ENCODE measurements at regions not wholly inside any gene's neighbourhood (a gene's known extent, or its start where the extent isn't known, plus 50 kb on each side); places are given as distances from the start of the nearest gene placed in this dataset.
A peak's percentile ranks its signal among the peaks of the same experiment; 100 is the strongest.
"Not testable (repeated sequence)": the region's sequence is repeated elsewhere in the genome, so short reads cannot be mapped to it uniquely, and the experiment has no call there.

GRCh38 chr21:10270211-10270610 is 251.2 kb upstream of the TPTE start:
- not testable (repeated sequence) for H3K9ac ChIP-seq (ENCODE audit: low read length); H3K79me2 ChIP-seq (ENCODE audit: control insufficient read depth, insufficient read depth, low read length, poor library complexity); H3K4me2 ChIP-seq (ENCODE audit: low read length); H3K4me3 ChIP-seq (ENCODE audit: low read depth, low read length); H3K79me1 ChIP-seq (ENCODE audit: low read length); H3K4ac ChIP-seq (ENCODE audit: low read depth, low read length); H2AFZ ChIP-seq (ENCODE audit: insufficient read depth, low read length, poor library complexity); H3K27ac ChIP-seq (ENCODE audit: low read depth, low read length); H4K91ac ChIP-seq (ENCODE audit: low read depth, low read length); H2BK120ac ChIP-seq (ENCODE audit: insufficient read depth, low read length, poor library complexity); H3K23ac ChIP-seq (ENCODE audit: low read length); H4K12ac ChIP-seq (ENCODE audit: low read depth, low read length); H2BK5ac ChIP-seq (ENCODE audit: low read depth, low read length, poor library complexity); H3K18ac ChIP-seq (ENCODE audit: low read length); H3K14ac ChIP-seq (ENCODE audit: low read length); H3K36me3 ChIP-seq (ENCODE audit: control insufficient read depth in 1 of 2, insufficient read depth in 2 of 2, low read length in 2 of 2); H3K4me1 ChIP-seq (ENCODE audit: control insufficient read depth in 1 of 2, insufficient read depth in 2 of 2, low read length in 2 of 2); H3K9me3 ChIP-seq (ENCODE audit: insufficient read depth, low read depth, low read length); H2BK12ac ChIP-seq (ENCODE audit: low read length); H3K27me3 ChIP-seq (ENCODE audit: insufficient read depth, low read length); H2AK5ac ChIP-seq (ENCODE audit: low read length); H4K8ac ChIP-seq (ENCODE audit: low read depth, low read length)
- peak; percentile 0 to 8 for DNase-seq
- no CpG with 5 or more reads among the region's 5 CpGs for WGBS (ENCODE audit: extremely low coverage, insufficient coverage, insufficient read length)

GRCh38 chr21:10271666-10272207 is 249.6 kb upstream of the TPTE start:
- not testable (repeated sequence) for H4K8ac ChIP-seq (ENCODE audit: low read depth, low read length); H3K18ac ChIP-seq (ENCODE audit: low read length); H2AFZ ChIP-seq (ENCODE audit: insufficient read depth, low read length, poor library complexity); H3K27ac ChIP-seq (ENCODE audit: low read depth, low read length); H3K36me3 ChIP-seq (ENCODE audit: control insufficient read depth in 1 of 2, insufficient read depth in 2 of 2, low read length in 2 of 2); H3K79me1 ChIP-seq (ENCODE audit: low read length); H3K4me2 ChIP-seq (ENCODE audit: low read length); H2BK120ac ChIP-seq (ENCODE audit: insufficient read depth, low read length, poor library complexity); H3K79me2 ChIP-seq (ENCODE audit: control insufficient read depth, insufficient read depth, low read length, poor library complexity); H3K14ac ChIP-seq (ENCODE audit: low read length); H2BK12ac ChIP-seq (ENCODE audit: low read length); H3K27me3 ChIP-seq (ENCODE audit: insufficient read depth, low read length); H4K12ac ChIP-seq (ENCODE audit: low read depth, low read length); H3K4me1 ChIP-seq (ENCODE audit: control insufficient read depth in 1 of 2, insufficient read depth in 2 of 2, low read length in 2 of 2); H3K4ac ChIP-seq (ENCODE audit: low read depth, low read length); H3K9ac ChIP-seq (ENCODE audit: low read length); H3K4me3 ChIP-seq (ENCODE audit: low read depth, low read length); H2BK5ac ChIP-seq (ENCODE audit: low read depth, low read length, poor library complexity); H2AK5ac ChIP-seq (ENCODE audit: low read length); H3K9me3 ChIP-seq (ENCODE audit: insufficient read depth, low read depth, low read length); H4K91ac ChIP-seq (ENCODE audit: low read depth, low read length); H3K23ac ChIP-seq (ENCODE audit: low read length)
- peak in 1 of 2 donors; percentile 0 for DNase-seq
- no CpG with 5 or more reads among the region's 4 CpGs for WGBS (ENCODE audit: extremely low coverage, insufficient coverage, insufficient read length)

- Histone ChIP-seq H3K4ac (ENCODE audit: low read depth, low read length) (no peak overlapping the region), H3K79me1 (ENCODE audit: low read length) (no peaks in the 10 kb centered on the region), H2BK12ac (ENCODE audit: low read length) (no peak overlapping the region), H4K91ac (ENCODE audit: low read depth, low read length) (no peak overlapping the region), H3K23ac (ENCODE audit: low read length) (no peak overlapping the region), H3K9me3 (ENCODE audit: insufficient read depth, low read depth, low read length) (peaks cover 3% of the 10 kb centered on the region), H2AFZ (ENCODE audit: insufficient read depth, low read length, poor library complexity) (no peak overlapping the region), H3K27ac (ENCODE audit: low read depth, low read length) (no peak overlapping the region), H3K27me3 (ENCODE audit: insufficient read depth, low read length) (no peaks in the 10 kb centered on the region), H2AK5ac (ENCODE audit: low read length) (no peak overlapping the region), H2BK120ac (ENCODE audit: insufficient read depth, low read length, poor library complexity) (no peak overlapping the region), H3K79me2 (ENCODE audit: control insufficient read depth, insufficient read depth, low read length, poor library complexity) (no peaks in the 10 kb centered on the region), H4K8ac (ENCODE audit: low read depth, low read length) (no peak overlapping the region), H3K4me2 (ENCODE audit: low read length) (no peak overlapping the region), H3K4me3 (ENCODE audit: low read depth, low read length) (no peak overlapping the region), H3K4me1 (ENCODE audit: control insufficient read depth in 1 of 2, insufficient read depth in 2 of 2, low read length in 2 of 2) (no peaks in the 10 kb centered on the region), H4K12ac (ENCODE audit: low read depth, low read length) (no peak overlapping the region), H2BK5ac (ENCODE audit: low read depth, low read length, poor library complexity) (no peak overlapping the region), H3K14ac (ENCODE audit: low read length) (no peak overlapping the region), H3K18ac (ENCODE audit: low read length) (no peak overlapping the region), H3K36me3 (ENCODE audit: control insufficient read depth in 1 of 2, insufficient read depth in 2 of 2, low read length in 2 of 2) (no peaks in the 10 kb centered on the region), H3K9ac (ENCODE audit: low read length) (no peak overlapping the region)
- no CpG with 5 or more reads among the region's 5 CpGs for WGBS (ENCODE audit: extremely low coverage, insufficient coverage, insufficient read length)
- DNase-seq = peak in 1 of 2 donors; percentile 15
These were observed 249.2 kb upstream of the TPTE start for GRCh38 chr21:10272216-10272615.

GRCh38 chr21:10273196-10273595 is 248.2 kb upstream of the TPTE start:
- no peaks in the 10 kb centered on the region for H3K4me1 ChIP-seq (ENCODE audit: control insufficient read depth in 1 of 2, insufficient read depth in 2 of 2, low read length in 2 of 2)
- no peak overlapping the region for H2BK12ac ChIP-seq (ENCODE audit: low read length)
- H3K79me1 ChIP-seq (ENCODE audit: low read length) = no peaks in the 10 kb centered on the region
- H3K14ac ChIP-seq (ENCODE audit: low read length) = no peak overlapping the region
- WGBS (ENCODE audit: extremely low coverage, insufficient coverage, insufficient read length) = no CpG with 5 or more reads among the region's 2 CpGs
- no peak overlapping the region for H4K8ac ChIP-seq (ENCODE audit: low read depth, low read length)
- H3K4me3 ChIP-seq (ENCODE audit: low read depth, low read length) = no peak overlapping the region
- no peak overlapping the region for H3K4me2 ChIP-seq (ENCODE audit: low read length)
- H3K9ac ChIP-seq (ENCODE audit: low read length) = no peak overlapping the region
- H3K36me3 ChIP-seq (ENCODE audit: control insufficient read depth in 1 of 2, insufficient read depth in 2 of 2, low read length in 2 of 2) = no peaks in the 10 kb centered on the region
- no peak overlapping the region for H3K18ac ChIP-seq (ENCODE audit: low read length)
- H3K9me3 ChIP-seq (ENCODE audit: insufficient read depth, low read depth, low read length) = peaks cover 3% of the 10 kb centered on the region
- H2BK5ac ChIP-seq (ENCODE audit: low read depth, low read length, poor library complexity) = no peak overlapping the region
- no peak overlapping the region for H4K91ac ChIP-seq (ENCODE audit: low read depth, low read length)
- DNase-seq = no peak
- H2AFZ ChIP-seq (ENCODE audit: insufficient read depth, low read length, poor library complexity) = no peak overlapping the region
- H2AK5ac ChIP-seq (ENCODE audit: low read length) = no peak overlapping the region
- H3K23ac ChIP-seq (ENCODE audit: low read length) = no peak overlapping the region
- no peak overlapping the region for H2BK120ac ChIP-seq (ENCODE audit: insufficient read depth, low read length, poor library complexity)
- no peaks in the 10 kb centered on the region for H3K79me2 ChIP-seq (ENCODE audit: control insufficient read depth, insufficient read depth, low read length, poor library complexity)
- H3K27me3 ChIP-seq (ENCODE audit: insufficient read depth, low read length) = no peaks in the 10 kb centered on the region
- H3K27ac ChIP-seq (ENCODE audit: low read depth, low read length) = no peak overlapping the region
- no peak overlapping the region for H4K12ac ChIP-seq (ENCODE audit: low read depth, low read length)
- H3K4ac ChIP-seq (ENCODE audit: low read depth, low read length) = no peak overlapping the region
